ENCODE measurements at regions not wholly inside any gene's neighbourhood (a gene's known extent, or its start where the extent isn't known, plus 50 kb on each side); places are given as distances from the start of the nearest gene placed in this dataset.

DNA sequence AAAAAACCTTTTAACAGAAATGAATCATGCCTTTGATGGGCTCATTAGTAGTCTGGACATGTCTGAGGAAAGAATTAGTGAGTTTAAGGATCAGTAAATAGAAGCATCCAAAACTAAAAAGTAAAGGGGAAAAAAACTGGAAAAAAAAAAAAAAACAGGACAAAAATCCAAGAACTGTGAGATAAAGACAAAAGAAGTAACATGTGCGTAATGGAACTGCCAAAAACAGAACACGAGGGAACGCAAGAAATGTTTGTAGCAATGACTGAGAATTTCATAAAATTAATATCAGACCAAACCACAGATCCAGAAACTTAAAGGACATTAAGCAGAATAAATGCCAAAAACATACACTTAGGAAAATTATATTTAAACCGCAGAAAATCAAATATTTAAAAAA, 77.4 kb downstream of the MS4A13 start:
- no peak overlapping the region for H3K4me3 ChIP-seq (ENCODE audit: low read depth, low read length)
- H3K79me2 ChIP-seq = no peaks in the 10 kb centered on the region
- no peak overlapping the region for H2AFZ ChIP-seq
- no peaks in the 10 kb centered on the region for H3K27me3 ChIP-seq (ENCODE audit: control insufficient read depth, insufficient read depth, low read length)
- no peak for TF ChIP-seq CTCF (IDR thresholded peaks at IDR 0.05)
- no peaks in the 10 kb centered on the region for H3K4me1 ChIP-seq
- H3K9ac ChIP-seq = no peak overlapping the region
- H3K27ac ChIP-seq = no peak overlapping the region
- H3K36me3 ChIP-seq (ENCODE audit: control insufficient read depth, insufficient read depth, low read length) = no peaks in the 10 kb centered on the region
- no peak overlapping the region for H3K4me2 ChIP-seq (ENCODE audit: low read length)
- H3K9me3 ChIP-seq (ENCODE audit: control insufficient read depth, low read length) = no peaks in the 10 kb centered on the region

- no peaks in the 10 kb centered on the region for H3K36me3 ChIP-seq (ENCODE audit: control insufficient read depth, insufficient read depth, low read length)
- H3K27me3 ChIP-seq (ENCODE audit: control insufficient read depth, insufficient read depth, low read length) = no peaks in the 10 kb centered on the region
- H3K9ac ChIP-seq = no peak overlapping the region
- H3K4me2 ChIP-seq (ENCODE audit: low read length) = no peak overlapping the region
- H3K9me3 ChIP-seq (ENCODE audit: control insufficient read depth, low read length) = no peaks in the 10 kb centered on the region
- no peak overlapping the region for H3K4me3 ChIP-seq (ENCODE audit: low read depth, low read length)
- peak overlapping the region; percentile 22 for H2AFZ ChIP-seq
- H3K79me2 ChIP-seq = no peaks in the 10 kb centered on the region
- no peak for TF ChIP-seq CTCF (IDR thresholded peaks at IDR 0.05)
- no peak overlapping the region for H3K27ac ChIP-seq
- H3K4me1 ChIP-seq = no peaks in the 10 kb centered on the region
These were observed 79.9 kb downstream of the MS4A13 start for GRCh38 chr11:60594998-60595642.

DNA sequence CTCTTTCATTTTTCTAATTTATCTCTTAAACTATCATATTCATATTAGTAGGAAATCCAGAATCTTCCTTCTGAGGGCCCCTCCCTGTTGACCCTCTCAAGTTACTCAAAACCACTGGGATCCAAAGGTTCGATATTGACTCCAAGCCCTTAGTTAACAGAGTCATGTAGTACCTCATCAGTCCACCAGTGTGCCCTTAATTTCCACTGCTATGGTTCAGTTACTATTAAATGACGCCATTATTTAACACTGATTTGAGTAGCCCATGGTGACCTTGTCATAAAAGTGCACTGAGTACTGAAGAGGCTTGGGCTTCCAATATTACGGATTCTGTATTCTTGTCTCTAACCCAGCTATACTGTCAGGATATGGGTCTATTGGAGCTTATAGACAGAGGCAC, 91.9 kb upstream of the MS4A8 start:
- Histone ChIP-seq H3K4me1 (no peaks in the 10 kb centered on the region), H3K27me3 (ENCODE audit: control insufficient read depth, insufficient read depth, low read length) (no peaks in the 10 kb centered on the region), H3K4me2 (ENCODE audit: low read length) (no peak overlapping the region), H3K9ac (no peak overlapping the region), H3K79me2 (no peaks in the 10 kb centered on the region), H2AFZ (no peak overlapping the region), H3K27ac (no peak overlapping the region), H3K9me3 (ENCODE audit: control insufficient read depth, low read length) (no peaks in the 10 kb centered on the region), H3K36me3 (ENCODE audit: control insufficient read depth, insufficient read depth, low read length) (no peaks in the 10 kb centered on the region), H3K4me3 (ENCODE audit: low read depth, low read length) (no peak overlapping the region)
- TF ChIP-seq CTCF (IDR thresholded peaks at IDR 0.05) = no peak

GRCh38 chr11:60609632-60610031, 89.8 kb upstream of the MS4A8 start:
- H3K27ac ChIP-seq = no peak overlapping the region
- no peak overlapping the region for H3K4me3 ChIP-seq (ENCODE audit: low read depth, low read length)
- H3K36me3 ChIP-seq (ENCODE audit: control insufficient read depth, insufficient read depth, low read length) = no peaks in the 10 kb centered on the region
- no peaks in the 10 kb centered on the region for H3K4me1 ChIP-seq
- no peaks in the 10 kb centered on the region for H3K79me2 ChIP-seq
- H3K4me2 ChIP-seq (ENCODE audit: low read length) = no peak overlapping the region
- no peaks in the 10 kb centered on the region for H3K27me3 ChIP-seq (ENCODE audit: control insufficient read depth, insufficient read depth, low read length)
- no peak overlapping the region for H3K9ac ChIP-seq
- H3K9me3 ChIP-seq (ENCODE audit: control insufficient read depth, low read length) = no peaks in the 10 kb centered on the region
- TF ChIP-seq CTCF (IDR thresholded peaks at IDR 0.05) = no peak
- H2AFZ ChIP-seq = no peak overlapping the region

DNA sequence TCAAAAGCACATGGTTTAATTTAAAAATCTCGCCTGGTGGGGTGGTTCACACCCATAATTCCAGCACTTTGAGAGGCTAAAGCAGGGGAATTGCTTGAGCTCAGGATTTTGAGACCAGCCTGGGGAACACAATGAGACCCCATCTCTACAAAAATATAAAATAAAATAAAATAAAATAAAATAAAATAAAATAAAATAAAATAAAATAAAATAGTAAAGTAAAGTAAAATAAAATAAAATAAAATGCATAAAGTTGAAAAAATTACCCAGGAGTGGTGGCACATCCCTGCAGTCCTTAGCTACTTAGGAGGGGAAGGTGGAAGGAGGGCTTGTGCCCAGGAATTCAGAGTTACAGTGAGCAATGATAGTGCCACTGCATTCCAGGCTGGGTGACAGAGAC, 88.7 kb upstream of the MS4A8 start:
- Histone ChIP-seq H3K9me3 (ENCODE audit: control insufficient read depth, low read length) (no peaks in the 10 kb centered on the region), H3K4me2 (ENCODE audit: low read length) (no peak overlapping the region), H3K4me1 (no peaks in the 10 kb centered on the region), H2AFZ (no peak overlapping the region), H3K36me3 (ENCODE audit: control insufficient read depth, insufficient read depth, low read length) (no peaks in the 10 kb centered on the region), H3K79me2 (no peaks in the 10 kb centered on the region), H3K27ac (no peak overlapping the region), H3K9ac (no peak overlapping the region), H3K4me3 (ENCODE audit: low read depth, low read length) (no peak overlapping the region), H3K27me3 (ENCODE audit: control insufficient read depth, insufficient read depth, low read length) (no peaks in the 10 kb centered on the region)
- TF ChIP-seq CTCF (IDR thresholded peaks at IDR 0.05) = no peak
